ENCODE measurements at regions not wholly inside any gene's neighbourhood (a gene's known extent, or its start where the extent isn't known, plus 50 kb on each side); places are given as distances from the start of the nearest gene placed in this dataset.

DNA sequence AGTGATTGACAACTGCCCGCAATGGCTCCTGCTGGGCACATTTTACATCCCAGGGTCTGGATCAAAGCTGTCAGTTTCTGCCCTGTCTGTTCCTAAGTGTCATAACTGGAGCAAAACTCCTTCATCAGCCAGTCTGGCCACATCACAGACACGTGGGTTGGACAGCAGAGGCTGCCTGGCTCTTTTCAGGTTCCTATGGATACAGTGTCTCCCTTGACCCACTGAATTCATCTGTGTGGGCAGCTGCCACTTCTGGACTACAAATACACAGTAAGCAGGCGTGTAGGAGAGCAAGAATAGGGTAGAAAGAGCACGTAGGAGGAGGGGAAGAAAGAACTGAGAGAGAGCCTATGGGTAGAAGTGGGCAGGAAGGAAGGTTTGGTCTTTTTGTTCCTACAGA is 238.0 kb downstream of the ENC1 start:
- TF ChIP-seq, protein P1, sequence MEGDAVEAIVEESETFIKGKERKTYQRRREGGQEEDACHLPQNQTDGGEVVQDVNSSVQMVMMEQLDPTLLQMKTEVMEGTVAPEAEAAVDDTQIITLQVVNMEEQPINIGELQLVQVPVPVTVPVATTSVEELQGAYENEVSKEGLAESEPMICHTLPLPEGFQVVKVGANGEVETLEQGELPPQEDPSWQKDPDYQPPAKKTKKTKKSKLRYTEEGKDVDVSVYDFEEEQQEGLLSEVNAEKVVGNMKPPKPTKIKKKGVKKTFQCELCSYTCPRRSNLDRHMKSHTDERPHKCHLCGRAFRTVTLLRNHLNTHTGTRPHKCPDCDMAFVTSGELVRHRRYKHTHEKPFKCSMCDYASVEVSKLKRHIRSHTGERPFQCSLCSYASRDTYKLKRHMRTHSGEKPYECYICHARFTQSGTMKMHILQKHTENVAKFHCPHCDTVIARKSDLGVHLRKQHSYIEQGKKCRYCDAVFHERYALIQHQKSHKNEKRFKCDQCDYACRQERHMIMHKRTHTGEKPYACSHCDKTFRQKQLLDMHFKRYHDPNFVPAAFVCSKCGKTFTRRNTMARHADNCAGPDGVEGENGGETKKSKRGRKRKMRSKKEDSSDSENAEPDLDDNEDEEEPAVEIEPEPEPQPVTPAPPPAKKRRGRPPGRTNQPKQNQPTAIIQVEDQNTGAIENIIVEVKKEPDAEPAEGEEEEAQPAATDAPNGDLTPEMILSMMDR (conservative IDR thresholded peaks at IDR 0.05; ENCODE audit: low read depth, low read length), result no peak
- TF ChIP-seq EZH2 (IDR thresholded peaks at IDR 0.05; ENCODE audit: borderline replicate concordance, low read depth, low read length, poor library complexity, severe bottlenecking), result no peak
